ENCODE measurements at regions not wholly inside any gene's neighbourhood (a gene's known extent, or its start where the extent isn't known, plus 50 kb on each side); places are given as distances from the start of the nearest gene placed in this dataset.

DNA sequence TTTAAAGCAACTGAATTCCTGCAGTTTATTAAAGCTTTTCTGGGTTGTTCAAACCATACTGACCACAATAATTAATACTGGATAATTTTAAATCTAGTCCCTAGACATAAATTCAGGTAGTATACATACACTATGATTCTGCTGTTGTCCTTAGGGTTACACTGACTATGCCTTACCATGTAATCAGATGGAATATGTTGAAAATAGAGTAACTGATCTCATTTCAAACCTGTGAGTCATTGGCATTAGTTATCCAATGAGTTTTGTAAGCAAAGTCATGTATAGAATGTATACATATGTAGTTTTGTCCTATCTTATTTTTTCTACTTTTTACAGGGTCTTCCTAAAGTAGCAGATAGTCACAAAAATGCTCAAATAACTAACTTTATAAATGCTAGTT lies 517.1 kb upstream of the CCDC54 start:
- Histone ChIP-seq H3K27me3 (ENCODE audit: insufficient read depth in 3 of 3, low read length in 2 of 3) (no peaks in the 10 kb centered on the region), H3K4me3 (no peak overlapping the region), H3K27ac (no peak overlapping the region), H3K9me3 (no peaks in the 10 kb centered on the region), H3K4me1 (no peaks in the 10 kb centered on the region), H3K36me3 (ENCODE audit: insufficient read depth in 1 of 2, low read depth in 1 of 2) (no peaks in the 10 kb centered on the region)
- TF ChIP-seq, protein P1, sequence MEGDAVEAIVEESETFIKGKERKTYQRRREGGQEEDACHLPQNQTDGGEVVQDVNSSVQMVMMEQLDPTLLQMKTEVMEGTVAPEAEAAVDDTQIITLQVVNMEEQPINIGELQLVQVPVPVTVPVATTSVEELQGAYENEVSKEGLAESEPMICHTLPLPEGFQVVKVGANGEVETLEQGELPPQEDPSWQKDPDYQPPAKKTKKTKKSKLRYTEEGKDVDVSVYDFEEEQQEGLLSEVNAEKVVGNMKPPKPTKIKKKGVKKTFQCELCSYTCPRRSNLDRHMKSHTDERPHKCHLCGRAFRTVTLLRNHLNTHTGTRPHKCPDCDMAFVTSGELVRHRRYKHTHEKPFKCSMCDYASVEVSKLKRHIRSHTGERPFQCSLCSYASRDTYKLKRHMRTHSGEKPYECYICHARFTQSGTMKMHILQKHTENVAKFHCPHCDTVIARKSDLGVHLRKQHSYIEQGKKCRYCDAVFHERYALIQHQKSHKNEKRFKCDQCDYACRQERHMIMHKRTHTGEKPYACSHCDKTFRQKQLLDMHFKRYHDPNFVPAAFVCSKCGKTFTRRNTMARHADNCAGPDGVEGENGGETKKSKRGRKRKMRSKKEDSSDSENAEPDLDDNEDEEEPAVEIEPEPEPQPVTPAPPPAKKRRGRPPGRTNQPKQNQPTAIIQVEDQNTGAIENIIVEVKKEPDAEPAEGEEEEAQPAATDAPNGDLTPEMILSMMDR (IDR thresholded peaks at IDR 0.05), result no peak
- ATAC-seq, result no peak
- DNase-seq, result no peak
- intact Hi-C loops (cut with DNase I), result no loop called here

GRCh38 chr3:106862067-106862466 lies 515.2 kb upstream of the CCDC54 start:
- Histone ChIP-seq H3K4me3 (no peak overlapping the region), H3K4me1 (no peaks in the 10 kb centered on the region), H3K36me3 (ENCODE audit: insufficient read depth in 1 of 2, low read depth in 1 of 2) (no peaks in the 10 kb centered on the region), H3K9me3 (no peaks in the 10 kb centered on the region), H3K27me3 (ENCODE audit: insufficient read depth in 3 of 3, low read length in 2 of 3) (no peaks in the 10 kb centered on the region), H3K27ac (no peak overlapping the region)
- DNase-seq (no peak), ATAC-seq (no peak)
- WGBS, 3 donors, result 26 to 34% (median 29%) methylated on average over 3 of the region's 3 CpGs
- intact Hi-C loops (cut with DNase I), result no loop called here
- TF ChIP-seq, protein P1 (IDR thresholded peaks at IDR 0.05), result no peak

GRCh38 chr3:106877627-106878026 lies 499.6 kb upstream of the CCDC54 start:
- TF ChIP-seq, protein P1 (IDR thresholded peaks at IDR 0.05), result no peak
- H3K36me3 ChIP-seq (ENCODE audit: insufficient read depth in 1 of 2, low read depth in 1 of 2), result no peaks in the 10 kb centered on the region
- H3K4me3 ChIP-seq, result no peak overlapping the region
- ATAC-seq (no peak), DNase-seq (no peak)
- no peak overlapping the region for H3K27ac ChIP-seq
- no peaks in the 10 kb centered on the region for H3K9me3 ChIP-seq
- intact Hi-C loops (cut with DNase I), result no loop called here
- no peaks in the 10 kb centered on the region for H3K27me3 ChIP-seq (ENCODE audit: insufficient read depth in 3 of 3, low read length in 2 of 3)
- WGBS, 3 donors, result 70 to 94% (median 83%) methylated on average over 1 of the region's 1 CpG
- H3K4me1 ChIP-seq, result no peaks in the 10 kb centered on the region

GRCh38 chr3:106880206-106880605 lies 497.0 kb upstream of the CCDC54 start:
- ATAC-seq (no peak), DNase-seq (no peak)
- peaks cover 7% of the 10 kb centered on the region for H3K9me3 ChIP-seq
- H3K27me3 ChIP-seq (ENCODE audit: insufficient read depth in 3 of 3, low read length in 2 of 3), result no peaks in the 10 kb centered on the region
- no peaks in the 10 kb centered on the region for H3K36me3 ChIP-seq (ENCODE audit: insufficient read depth in 1 of 2, low read depth in 1 of 2)
- TF ChIP-seq, protein P1 (IDR thresholded peaks at IDR 0.05), result no peak
- intact Hi-C loops (cut with DNase I), result no loop called here
- WGBS, 3 donors, result 70 to 83% (median 74%) methylated on average over 1 of the region's 1 CpG
- H3K27ac ChIP-seq, result no peak overlapping the region
- H3K4me1 ChIP-seq, result no peaks in the 10 kb centered on the region
- no peak overlapping the region for H3K4me3 ChIP-seq

- H3K27ac ChIP-seq, result no peak overlapping the region
- no peak overlapping the region for H3K4me3 ChIP-seq
- intact Hi-C loops (cut with DNase I), result no loop called here
- no peaks in the 10 kb centered on the region for H3K36me3 ChIP-seq (ENCODE audit: insufficient read depth in 1 of 2, low read depth in 1 of 2)
- DNase-seq, result no peak
- no peak for ATAC-seq
- TF ChIP-seq, protein P1 (IDR thresholded peaks at IDR 0.05), result no peak
- no peaks in the 10 kb centered on the region for H3K27me3 ChIP-seq (ENCODE audit: insufficient read depth in 3 of 3, low read length in 2 of 3)
- H3K4me1 ChIP-seq, result no peaks in the 10 kb centered on the region
- WGBS, 3 donors, result 95% methylated on average over 1 of the region's 1 CpG
- peaks cover 9% of the 10 kb centered on the region for H3K9me3 ChIP-seq
These were observed 496.1 kb upstream of the CCDC54 start for GRCh38 chr3:106881186-106881585.
